Mammary epithelial cell (primary cell): ENCODE measurements at regions not wholly inside any gene's neighbourhood (a gene's known extent, or its start where the extent isn't known, plus 50 kb on each side); places are given as distances from the start of the nearest gene placed in this dataset.

ENCODE experiments used
- EZH2 ChIP-seq: IDR thresholded peaks from 2 replicates; pipeline ENCODE4 v1.6.1; 2012; ENCODE audit warnings: low read length, inconsistent platforms, borderline replicate concordance
- TF ChIP-seq, protein P1 (sequence below), 2 donors: IDR thresholded peaks in 1 of 2; conservative IDR thresholded peaks in 1 of 2; 2 replicates each; pipeline ENCODE4 v1.5.1; 2011 to 2012; ENCODE audit warnings: inconsistent platforms in 2 of 2, low read length in 2 of 2, mild to moderate bottlenecking in 2 of 2, control low read depth in 1 of 2, low read depth in 1 of 2; ENCODE audit not compliant: insufficient read depth in 1 of 2; ENCODE audit errors: extremely low read depth in 1 of 2

DNA sequence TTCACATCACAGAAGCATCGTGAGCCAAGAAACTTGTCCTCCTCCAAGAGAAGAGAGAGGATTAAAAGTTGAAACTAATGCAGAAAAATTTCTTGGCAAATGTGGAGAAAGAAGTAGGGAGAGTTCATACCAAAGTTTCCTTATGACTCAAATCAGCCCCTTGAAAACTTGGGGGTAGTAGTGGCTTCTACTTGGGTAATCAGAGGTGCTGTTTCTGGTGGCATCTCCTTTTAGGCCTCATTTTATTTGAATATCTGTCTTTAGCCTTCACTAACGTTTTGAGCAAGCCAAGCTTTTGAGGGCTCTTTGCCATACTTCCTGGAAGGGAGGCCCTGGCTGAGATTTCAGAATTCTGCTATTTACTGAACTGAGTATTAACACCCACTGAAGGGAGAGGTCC lies 515.3 kb upstream of the MEX3C start:
- TF ChIP-seq, protein P1, sequence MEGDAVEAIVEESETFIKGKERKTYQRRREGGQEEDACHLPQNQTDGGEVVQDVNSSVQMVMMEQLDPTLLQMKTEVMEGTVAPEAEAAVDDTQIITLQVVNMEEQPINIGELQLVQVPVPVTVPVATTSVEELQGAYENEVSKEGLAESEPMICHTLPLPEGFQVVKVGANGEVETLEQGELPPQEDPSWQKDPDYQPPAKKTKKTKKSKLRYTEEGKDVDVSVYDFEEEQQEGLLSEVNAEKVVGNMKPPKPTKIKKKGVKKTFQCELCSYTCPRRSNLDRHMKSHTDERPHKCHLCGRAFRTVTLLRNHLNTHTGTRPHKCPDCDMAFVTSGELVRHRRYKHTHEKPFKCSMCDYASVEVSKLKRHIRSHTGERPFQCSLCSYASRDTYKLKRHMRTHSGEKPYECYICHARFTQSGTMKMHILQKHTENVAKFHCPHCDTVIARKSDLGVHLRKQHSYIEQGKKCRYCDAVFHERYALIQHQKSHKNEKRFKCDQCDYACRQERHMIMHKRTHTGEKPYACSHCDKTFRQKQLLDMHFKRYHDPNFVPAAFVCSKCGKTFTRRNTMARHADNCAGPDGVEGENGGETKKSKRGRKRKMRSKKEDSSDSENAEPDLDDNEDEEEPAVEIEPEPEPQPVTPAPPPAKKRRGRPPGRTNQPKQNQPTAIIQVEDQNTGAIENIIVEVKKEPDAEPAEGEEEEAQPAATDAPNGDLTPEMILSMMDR (conservative IDR thresholded peaks at IDR 0.05 in 1 of 2, IDR thresholded peaks at IDR 0.05 in 1 of 2; ENCODE audit: extremely low read depth in 1 of 2, insufficient read depth in 1 of 2, low read depth in 1 of 2, low read length in 2 of 2), result no peak
- no peak for TF ChIP-seq EZH2
